CD4-positive, alpha-beta T cell treated with Interleukin-15 for 1 hour (primary cell): ENCODE measurements at regions not wholly inside any gene's neighbourhood (a gene's known extent, or its start where the extent isn't known, plus 50 kb on each side); places are given as distances from the start of the nearest gene placed in this dataset.
"Not testable (repeated sequence)": the region's sequence is repeated elsewhere in the genome, so short reads cannot be mapped to it uniquely, and the experiment has no call there.

ENCODE experiments used
- DNase-seq: peaks from one replicate; pipeline ENCODE4 v3.0.0-alpha.2; 2020

DNA sequence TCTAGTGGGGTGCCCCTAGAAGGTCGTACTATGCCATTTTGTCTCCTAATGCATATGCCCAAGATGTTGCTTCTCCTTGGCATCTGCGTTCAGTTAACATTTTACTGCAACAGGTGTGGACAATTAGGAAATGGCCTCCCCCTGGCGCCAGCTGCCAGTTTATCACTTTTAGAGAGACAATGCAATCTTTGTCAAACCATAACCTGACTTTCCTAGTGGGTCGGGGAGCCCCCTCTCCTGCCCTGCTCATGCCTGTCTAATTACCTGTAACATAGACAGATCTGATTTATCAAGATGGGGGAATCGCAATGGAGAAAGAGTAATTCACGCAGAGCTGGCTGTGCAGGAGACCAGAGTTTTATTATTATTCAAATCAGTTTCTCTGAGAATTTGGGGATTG lies 353.7 kb upstream of the SGO1 start:
- DNase-seq: no peak

DNA sequence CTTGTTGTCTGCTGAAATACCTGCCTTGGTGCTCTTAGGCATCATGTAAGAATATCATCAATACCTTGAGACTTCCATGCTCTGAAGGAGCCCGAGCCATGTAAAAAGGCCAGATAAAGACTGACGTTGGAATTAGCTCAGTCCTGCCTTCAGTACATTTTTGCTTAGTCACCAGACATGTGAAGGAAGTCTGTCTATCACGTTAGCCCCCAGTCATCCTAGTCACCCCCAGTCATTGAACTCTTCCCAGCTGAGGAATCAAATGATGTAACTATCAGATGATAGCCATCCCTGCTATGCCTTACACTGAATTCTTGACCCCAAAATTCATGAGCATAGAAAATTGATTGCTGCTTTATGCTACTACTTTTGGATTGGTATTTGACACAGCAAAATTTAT lies 351.2 kb upstream of the SGO1 start:
- DNase-seq: no peak

DNA sequence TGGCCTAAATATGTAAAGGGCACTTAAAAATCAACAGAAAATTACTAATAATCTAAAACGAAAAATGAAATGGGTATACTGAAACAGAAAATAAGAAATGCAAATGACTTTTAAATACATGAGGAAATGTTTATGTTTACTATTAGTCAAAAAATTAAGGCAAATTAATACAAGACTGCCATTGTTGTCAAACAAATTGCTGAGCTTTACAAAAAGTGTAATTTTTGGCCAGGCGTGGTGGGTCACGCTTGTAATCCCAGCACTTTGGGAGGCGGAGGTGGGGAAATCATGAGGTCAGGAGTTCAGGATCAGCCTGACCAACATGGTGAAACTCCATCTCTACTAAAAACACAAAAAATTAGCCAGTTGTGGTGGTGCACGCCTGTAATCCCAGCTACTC lies 343.9 kb upstream of the SGO1 start:
- no peak for DNase-seq

DNA sequence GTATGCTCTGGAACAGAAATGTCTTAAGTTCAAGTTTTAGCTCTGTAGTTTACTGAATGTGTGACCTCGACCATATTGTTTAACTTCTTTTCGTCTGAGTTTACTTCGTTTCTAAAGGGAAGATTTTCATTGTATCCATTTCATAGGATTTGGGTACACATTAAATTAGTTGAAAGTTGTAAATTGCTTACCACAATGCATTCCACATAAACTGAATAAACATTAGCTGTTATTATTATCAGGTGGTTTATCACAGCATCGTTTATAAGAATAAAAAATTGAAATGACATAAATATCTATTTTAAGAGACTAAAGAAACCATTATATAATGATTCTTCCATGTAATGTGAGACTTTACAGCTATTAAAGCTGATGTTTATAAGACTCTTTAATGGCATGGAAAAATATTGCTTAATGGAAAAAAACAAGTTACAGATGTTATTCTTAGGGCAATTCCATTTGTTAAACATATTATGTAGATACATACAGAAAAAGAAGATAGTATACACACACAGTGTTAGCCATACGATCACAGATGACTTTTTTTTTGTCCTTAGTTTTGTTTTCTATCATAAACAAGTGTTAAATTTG lies 342.3 kb upstream of the SGO1 start:
- DNase-seq: no peak

DNA sequence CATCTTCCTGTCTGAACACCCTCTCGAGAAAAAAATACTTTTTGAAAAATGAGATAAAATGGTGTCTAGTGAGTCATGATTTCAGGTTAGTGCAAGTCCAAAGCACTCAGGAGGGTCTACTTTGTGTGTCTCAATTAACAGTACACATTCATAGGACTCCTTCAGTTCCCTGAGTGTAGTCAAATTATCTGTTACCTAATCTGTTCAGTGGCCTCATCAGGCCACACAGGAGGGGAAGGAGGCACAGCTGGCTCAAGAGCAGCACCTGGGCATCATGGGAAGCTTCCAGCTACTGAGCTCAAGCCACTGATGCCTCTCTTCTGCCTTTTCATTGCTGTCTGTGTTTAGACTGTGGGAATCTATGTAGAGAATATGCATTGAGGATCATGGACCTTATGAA lies 341.4 kb upstream of the SGO1 start:
- no peak for DNase-seq

DNA sequence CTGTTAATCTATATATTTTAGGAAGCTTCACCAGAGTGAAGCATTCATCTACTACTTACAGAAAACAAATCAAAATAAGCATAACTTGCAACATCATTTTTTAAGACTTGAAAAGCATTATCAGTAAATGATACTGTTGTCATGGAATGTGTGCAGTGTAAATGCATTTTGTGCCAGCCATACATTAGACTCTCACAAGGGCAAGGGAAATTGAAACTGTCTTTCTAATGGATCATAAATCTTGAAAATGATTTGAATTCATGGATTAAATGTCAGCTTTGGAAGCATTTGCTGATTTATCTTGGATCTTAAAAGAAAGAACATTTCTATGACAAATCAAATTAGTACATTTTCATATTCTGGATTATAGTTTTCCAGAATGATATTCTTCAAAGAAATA lies 338.3 kb upstream of the SGO1 start:
- DNase-seq: no peak

DNA sequence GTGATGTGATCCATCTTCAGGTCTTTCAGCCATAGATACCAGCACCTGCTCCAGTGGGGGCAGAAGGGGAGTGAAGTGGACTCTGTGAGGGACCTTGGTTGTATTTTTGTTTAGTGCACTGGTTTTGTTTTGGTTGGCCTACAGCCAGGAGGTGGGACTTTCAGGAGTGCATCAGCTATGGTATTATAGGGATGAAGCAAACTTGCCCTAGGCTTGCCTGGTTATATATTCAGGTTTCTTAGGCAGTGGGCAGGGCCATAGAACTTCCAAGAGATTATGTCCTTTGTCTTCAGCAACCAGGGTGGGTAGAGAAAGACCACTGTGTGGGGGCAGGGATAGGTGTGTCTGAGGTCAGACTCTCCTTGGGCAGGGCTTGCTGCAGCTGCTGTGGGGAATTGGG lies 337.3 kb upstream of the SGO1 start:
- DNase-seq: no peak

DNA sequence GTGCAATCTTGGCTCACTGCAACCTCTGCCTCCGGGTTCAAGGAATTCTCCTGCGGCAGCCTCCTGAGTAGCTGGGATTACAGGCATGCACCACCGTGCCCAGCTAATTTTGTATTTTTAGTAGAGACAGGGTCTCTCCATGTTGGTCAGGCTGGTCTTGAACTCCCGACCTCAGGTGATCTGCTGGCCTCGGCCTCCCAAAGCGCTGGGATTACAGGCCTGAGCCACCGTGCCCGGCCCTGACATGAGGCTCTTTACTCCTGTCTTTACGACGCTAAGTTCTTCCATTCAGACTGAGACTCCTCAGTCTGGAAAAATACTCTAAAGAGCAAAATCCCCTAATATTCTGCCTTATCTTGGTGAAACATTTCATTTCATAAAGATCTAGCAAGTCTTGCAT lies 331.3 kb upstream of the SGO1 start:
- not testable (repeated sequence) for DNase-seq

DNA sequence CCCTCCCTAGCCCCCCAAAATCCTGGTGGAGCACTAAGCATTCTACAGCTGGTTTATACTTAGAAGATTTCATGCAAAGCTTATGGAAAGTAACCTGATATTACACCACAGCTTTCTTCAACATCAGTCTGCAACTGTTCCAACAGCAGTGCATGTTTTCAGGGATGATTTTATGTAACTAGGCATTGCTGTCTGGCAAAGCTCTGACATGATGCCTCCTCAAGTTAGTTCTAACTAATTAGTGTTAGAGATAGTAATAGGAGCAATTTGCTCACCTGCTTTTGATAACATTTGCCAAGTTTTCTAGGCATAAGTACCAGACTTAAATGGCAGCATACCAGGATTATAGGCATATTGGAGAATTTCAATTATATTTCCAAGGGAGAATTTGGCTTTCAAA lies 330.3 kb upstream of the SGO1 start:
- DNase-seq: no peak

DNA sequence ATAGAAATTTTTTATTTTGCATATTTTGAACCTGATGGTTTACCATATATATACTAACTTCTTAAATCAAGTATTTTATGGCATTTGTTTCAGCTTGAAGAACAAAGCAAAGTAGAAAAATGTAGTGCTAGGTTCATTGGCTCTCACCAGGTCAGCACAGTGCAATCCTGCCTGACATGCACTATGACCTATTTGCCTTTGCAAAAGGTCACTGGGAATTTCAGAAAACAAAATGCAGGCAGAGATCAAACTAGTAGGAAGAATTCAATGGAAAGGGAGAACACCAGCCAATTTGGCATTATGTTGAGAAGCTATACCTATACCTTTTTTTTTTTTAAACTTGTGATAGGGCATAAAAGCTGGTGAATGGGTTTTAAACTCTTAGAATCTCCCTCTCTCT lies 329.8 kb upstream of the SGO1 start:
- no peak for DNase-seq

DNA sequence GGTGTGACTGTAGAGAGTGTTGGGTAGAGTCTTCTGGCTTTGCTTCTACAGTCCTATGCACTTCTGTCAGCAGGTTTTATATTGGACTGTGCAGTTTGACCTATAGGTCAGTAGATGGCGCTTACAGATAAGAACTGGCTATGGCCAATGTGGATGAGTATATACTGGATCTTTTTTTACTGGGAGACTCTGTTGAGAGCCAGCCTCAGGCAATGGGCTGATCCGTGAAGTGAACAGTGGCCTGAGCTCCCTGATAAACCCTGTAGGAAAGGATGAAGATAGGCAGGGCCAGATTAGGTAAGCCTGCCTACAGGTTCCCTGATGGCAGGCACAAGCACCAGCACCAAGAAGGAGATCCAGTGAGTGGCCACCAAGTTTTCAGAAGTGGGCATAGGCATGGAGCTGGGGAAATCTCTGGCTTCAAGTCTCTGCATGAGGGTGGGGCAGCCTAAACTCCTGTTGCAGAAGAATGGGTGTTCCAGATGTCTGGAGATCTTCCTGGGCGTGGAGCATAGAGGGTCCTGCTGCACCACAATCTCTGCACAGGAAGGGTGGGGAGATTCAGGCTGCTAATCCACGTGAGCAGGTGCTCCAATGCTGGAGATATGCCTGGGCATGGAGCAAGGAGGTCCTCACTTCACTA lies 326.0 kb upstream of the SGO1 start:
- DNase-seq: no peak

DNA sequence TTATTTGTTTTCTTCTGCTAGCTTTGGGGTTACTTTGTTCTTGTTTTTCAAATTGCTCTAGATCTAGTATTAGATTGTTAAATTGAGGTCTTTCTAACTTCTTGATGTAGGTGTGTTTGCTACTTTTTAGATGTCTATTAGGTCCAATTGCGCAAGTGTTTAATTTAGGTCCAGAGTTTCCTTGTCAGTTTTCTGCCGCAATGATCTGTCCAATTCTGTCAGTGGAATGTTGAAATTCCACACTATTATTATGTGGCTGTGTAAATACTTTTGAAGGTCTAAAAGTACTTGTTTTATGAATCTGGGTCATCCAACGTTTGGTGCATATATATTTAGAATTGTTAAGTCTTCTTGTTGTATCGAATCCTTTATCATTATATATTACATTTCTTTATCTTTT lies 324.4 kb upstream of the SGO1 start:
- no peak for DNase-seq

DNA sequence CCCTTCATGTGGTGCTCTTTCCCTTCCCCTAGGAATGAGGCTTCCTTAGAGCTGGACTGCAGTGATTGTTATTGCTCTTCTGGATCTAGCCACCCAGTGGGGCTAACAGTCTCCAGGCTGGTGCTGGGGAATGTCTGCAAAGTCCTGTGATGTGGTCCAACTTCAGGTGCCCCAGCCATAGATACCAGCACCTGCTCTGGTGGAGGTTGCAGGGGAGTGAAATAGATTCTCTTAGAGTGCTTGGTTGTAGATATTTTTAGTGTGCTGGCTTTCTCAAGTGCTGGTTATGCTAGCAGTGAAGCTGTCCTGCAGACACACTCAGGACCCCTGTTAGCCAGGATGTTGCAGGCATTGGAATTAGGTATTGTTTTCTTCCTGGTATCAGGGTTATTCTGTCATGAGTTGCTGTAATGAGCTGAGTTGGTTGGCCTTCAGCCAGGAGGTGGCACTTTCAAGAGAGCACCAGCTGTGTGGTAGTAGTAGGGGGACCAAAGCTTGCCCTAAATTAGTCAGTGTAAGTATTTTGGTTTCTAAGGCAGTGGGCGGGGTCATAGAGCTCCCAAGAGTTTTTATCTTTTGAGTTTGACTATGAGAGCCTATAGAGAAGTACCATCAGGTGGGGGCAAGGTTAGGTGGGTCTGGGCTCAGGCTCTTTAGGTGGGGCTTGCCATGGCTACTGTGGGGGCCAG lies 317.5 kb upstream of the SGO1 start:
- DNase-seq: no peak

DNA sequence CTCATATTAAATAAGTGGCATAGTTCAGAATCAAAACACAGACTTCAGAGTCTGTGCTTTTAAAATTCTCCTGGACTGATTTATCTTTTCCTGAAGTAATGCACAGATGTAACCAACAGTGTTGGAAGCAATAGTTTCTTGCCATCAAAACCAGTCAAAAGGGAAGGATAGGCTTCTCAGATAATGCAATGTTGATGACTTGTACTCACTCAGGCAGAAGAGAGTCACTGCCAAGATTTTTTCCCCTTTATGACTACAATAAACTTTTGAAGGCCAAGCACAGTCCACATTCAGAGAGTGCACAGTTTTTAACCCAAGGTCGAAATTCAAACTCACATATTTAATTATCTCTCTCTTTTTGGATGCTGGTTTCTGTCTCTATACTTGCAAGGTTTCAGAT lies 305.0 kb upstream of the SGO1 start:
- no peak for DNase-seq

DNA sequence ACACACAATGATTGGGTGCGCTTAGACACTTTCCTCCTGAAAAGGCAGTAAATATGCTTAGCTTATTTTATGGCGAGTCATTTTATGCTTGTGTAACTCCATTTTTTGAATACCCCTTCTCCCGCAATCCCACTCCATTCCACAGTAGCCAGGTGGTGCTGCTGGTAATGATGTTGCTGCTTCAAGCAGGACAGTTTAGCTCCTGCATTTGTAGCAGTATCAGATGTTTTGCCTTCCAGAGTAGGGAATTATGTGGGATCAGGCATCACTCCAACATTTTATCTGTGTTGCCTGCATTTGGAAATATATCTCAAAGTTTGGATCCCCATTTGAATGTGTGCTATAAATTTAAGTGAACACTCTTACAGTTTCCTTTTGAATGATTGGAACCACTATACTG lies 302.1 kb upstream of the SGO1 start:
- no peak for DNase-seq

DNA sequence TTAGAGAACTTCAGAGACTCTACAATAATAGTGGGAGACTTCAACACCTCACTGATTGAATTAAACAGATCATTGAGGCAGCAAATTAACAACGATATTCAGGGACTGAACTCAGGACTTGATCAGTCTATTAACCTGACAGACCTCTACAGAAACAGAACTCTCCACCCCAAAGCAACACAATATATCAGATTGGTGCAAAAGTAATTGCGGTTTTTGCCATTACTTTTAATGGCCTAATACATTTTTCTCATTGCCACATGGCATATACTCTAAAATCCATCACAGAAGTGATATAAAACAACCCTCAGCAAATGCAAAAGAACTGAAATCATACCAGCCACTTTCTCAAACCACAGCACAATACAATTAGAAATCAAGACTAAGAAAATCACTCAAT lies 298.1 kb upstream of the SGO1 start:
- no peak for DNase-seq

DNA sequence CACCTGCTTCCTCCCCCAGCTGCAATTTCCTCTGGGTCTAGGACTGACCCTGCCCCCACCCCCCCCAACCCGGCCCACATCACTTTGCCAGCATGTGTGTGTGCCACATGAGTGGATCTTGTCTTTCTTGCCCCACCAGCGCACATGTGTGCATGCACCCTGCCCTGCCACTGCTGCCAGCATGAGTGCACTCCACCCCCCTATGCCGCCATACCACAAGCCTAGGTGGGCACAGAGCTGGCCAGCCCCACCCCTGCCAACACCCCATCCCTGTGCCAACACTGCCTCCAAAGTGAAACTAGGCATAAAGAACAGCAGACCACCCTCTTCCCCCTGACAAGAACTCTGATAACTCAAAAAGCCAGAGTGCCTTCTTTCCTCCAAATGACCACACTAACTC lies 296.3 kb upstream of the SGO1 start:
- DNase-seq: no peak

DNA sequence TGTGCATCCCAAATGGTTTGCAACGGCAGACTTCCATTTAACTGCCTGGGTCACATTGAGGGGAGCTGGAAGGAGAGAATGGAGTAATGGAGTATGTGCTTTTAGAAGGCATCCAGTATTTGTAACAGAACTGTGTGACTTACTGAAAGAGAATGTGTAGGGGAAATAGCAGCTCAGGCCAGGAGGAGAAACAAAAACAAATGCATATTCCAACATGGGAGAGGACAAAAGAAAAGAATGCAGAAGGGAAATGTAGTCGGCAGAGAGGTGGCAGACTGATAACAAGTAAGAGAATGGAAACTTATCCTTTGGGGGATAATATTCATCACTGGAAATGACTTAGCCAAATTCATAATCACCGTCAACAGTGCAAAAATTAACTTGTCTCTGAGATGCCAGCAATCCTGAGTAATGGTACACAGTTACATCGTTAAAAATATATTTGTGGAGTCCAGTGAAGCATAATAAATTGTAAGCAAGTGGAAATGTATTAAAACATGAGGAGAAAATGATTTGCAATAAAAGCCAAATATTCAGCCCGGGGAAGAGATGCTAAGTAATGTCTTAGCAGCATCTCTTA lies 294.9 kb upstream of the SGO1 start:
- DNase-seq: no peak

DNA sequence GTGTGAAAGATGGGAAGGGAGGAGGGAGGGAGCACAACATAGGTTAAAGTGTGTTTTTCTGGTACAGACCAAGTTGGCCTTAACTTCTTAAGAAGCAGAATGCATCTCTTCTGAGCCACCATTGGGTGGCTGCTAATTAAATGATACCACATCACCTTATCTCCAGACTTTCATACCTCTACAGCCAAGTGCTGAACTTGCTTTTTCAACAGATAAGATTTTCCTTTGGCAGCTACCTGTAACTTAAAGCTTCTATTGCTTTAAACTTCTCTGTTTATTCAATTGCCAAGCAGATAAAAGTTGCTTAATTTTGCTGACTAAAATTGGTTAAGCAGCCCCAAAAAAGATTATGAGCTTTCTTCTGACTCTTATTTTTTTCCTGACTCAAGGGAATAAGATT lies 292.4 kb upstream of the SGO1 start:
- no peak for DNase-seq

DNA sequence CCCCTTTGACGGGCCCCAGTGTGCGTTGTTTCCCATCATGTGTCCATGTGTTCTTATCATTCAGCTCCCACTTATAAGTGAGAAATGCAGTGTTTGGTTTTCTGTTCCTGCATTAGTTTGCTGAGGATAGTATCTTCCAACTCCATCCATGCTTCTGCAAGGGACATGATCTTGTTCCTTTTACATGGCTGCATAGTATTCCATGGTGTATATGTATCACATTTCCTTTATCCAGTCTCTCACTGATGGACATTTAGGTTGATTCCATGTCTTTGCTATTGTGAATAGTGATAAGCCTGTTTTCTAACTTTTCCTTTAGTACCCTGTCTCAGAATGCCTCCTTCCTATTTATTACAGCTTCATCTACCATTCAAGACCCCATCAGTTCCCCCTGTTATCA lies 278.2 kb upstream of the SGO1 start:
- DNase-seq: not testable (repeated sequence)

DNA sequence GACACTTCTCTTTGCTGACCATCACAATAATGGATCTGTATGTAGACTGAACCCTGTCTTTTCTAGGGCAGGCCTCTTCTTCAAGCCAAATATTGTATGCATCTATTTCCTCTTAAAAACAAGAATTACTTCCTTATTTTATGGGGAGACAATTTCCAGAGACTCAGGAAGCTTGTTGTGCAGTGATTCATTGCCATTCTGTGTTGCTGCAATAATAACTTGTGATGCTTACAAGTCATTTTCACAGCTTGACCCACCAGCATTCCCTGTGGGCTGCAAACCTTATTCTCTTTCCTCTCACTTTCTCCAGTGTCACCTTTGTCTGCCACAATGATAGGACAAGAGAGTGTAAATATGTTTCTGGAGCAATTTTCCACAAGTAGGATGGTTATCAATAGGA lies 276.7 kb upstream of the SGO1 start:
- DNase-seq: no peak

DNA sequence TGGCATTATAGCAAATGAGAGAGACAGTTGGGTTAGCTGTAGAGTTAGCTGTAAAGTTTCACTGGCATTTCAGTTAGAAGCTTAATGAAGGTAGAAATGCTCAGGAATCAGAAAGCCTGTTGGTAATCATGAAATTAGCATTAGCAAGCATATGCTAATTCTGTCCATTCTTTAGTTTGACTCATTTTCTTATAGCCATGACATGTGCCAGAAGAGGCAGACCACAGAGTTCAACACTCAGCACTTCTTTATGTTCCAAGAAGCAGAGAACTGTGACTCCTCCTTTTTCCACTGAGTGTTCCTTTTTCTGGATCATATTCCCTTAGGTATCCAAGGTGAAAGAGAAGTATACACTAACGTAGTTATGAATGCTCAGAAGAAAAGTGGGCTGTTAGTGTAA lies 276.2 kb upstream of the SGO1 start:
- DNase-seq: no peak

DNA sequence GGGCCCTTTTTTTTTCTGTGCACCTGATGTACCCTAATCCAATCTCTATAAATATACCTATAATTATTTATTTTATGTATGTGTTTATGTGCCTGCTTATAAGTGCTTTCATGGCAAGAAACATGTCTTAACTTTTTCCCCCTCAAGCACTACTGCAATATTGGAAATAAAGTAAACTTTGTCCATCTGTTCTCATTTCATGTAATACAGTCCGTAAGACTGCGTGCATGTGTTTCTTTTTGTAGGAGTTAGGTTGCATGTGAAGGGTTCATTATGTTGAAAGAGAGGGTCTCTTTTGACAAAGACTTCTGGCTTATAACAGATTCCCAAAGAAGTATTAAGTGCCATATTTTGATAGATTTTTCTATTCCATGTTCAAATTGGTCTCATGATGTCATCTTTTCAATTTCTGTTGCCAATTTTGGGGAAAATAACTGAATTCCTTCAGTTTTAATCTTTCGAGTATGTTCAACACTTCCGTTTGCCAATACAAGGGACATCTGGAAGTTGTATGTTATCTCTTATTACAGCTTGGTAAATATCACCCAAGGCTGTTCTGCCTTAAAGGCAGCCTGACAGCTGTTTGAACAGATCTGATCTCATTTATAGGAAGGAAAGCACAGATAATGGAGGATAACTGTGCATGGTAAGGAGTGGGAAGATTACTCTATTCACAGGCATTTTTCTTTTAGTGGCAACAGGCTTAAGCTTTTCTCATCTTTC lies 273.1 kb upstream of the SGO1 start:
- no peak for DNase-seq

DNA sequence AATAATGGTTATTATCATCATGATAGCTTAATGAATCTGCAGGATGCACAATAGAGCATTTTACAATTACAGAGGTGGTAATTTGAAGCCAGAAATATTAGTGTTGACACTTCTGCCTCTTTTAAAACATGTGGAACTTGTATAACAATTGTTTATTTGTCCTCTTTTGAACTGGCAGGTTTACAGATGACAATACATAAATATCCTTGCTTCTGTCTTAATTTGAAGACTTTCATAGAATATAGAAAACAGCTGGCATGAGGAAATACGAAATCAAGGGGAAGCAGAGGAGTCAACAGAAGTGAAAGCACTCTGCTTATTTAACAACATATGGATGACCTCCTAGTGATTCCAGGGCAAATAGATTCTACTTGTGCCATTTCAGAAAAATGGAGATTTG lies 270.5 kb upstream of the SGO1 start:
- DNase-seq: no peak
